Fibroblast of peridontal ligament (primary cell): ENCODE measurements at regions not wholly inside any gene's neighbourhood (a gene's known extent, or its start where the extent isn't known, plus 50 kb on each side); places are given as distances from the start of the nearest gene placed in this dataset.
A peak's percentile ranks its signal among the peaks of the same experiment; 100 is the strongest.
"Not testable (repeated sequence)": the region's sequence is repeated elsewhere in the genome, so short reads cannot be mapped to it uniquely, and the experiment has no call there.

Experiments used
- DNase-seq: peaks from one replicate; pipeline ENCODE4 v3.0.0-alpha.2; 2010; ENCODE audit errors: extremely low read depth

- DNase-seq, result no peak
These were observed 949.7 kb upstream of the NUDT12 start for GRCh38 chr5:104512063-104512825.

GRCh38 chr5:104498281-104498680 is 935.7 kb upstream of the NUDT12 start:
- DNase-seq, result peak; percentile 27

- DNase-seq, result peak; percentile 12
These were observed 931.5 kb upstream of the NUDT12 start for GRCh38 chr5:104494083-104494482.

GRCh38 chr5:104472811-104473210 is 910.2 kb upstream of the NUDT12 start:
- no peak for DNase-seq

GRCh38 chr5:104456122-104456521 is 893.5 kb upstream of the NUDT12 start:
- DNase-seq, result no peak

GRCh38 chr5:104452550-104452949 is 890.0 kb upstream of the NUDT12 start:
- no peak for DNase-seq

GRCh38 chr5:104451911-104452310 is 889.3 kb upstream of the NUDT12 start:
- DNase-seq, result not testable (repeated sequence)

- DNase-seq, result no peak
These were observed 882.1 kb upstream of the NUDT12 start for GRCh38 chr5:104444656-104445055.

GRCh38 chr5:104443706-104444105 is 881.1 kb upstream of the NUDT12 start:
- DNase-seq, result no peak

GRCh38 chr5:104431981-104432380 is 869.4 kb upstream of the NUDT12 start:
- DNase-seq, result no peak

- DNase-seq, result no peak
These were observed 868.5 kb upstream of the NUDT12 start for GRCh38 chr5:104431002-104431620.

- DNase-seq, result no peak
These were observed 867.3 kb upstream of the NUDT12 start for GRCh38 chr5:104429911-104430310.

- no peak for DNase-seq
These were observed 858.8 kb upstream of the NUDT12 start for GRCh38 chr5:104421431-104421830.

- DNase-seq, result no peak
These were observed 855.5 kb upstream of the NUDT12 start for GRCh38 chr5:104418056-104418455.

- DNase-seq, result peak; percentile 58
These were observed 850.2 kb upstream of the NUDT12 start for GRCh38 chr5:104412649-104413240.

- no peak for DNase-seq
These were observed 838.4 kb upstream of the NUDT12 start for GRCh38 chr5:104400941-104401340.

GRCh38 chr5:104385906-104386305 is 823.3 kb upstream of the NUDT12 start:
- no peak for DNase-seq

GRCh38 chr5:104375345-104375744 is 812.8 kb upstream of the NUDT12 start:
- no peak for DNase-seq

- peak; percentile 3 for DNase-seq
These were observed 810.2 kb upstream of the NUDT12 start for GRCh38 chr5:104372796-104373195.

GRCh38 chr5:104372376-104372775 is 809.8 kb upstream of the NUDT12 start:
- DNase-seq, result no peak

- no peak for DNase-seq
These were observed 807.9 kb upstream of the NUDT12 start for GRCh38 chr5:104370523-104370922.

GRCh38 chr5:104367978-104368377 is 805.4 kb upstream of the NUDT12 start:
- no peak for DNase-seq

GRCh38 chr5:104363567-104363966 is 801.0 kb upstream of the NUDT12 start:
- DNase-seq, result peak; percentile 66
